Activated naive CD4-positive, alpha-beta T cell treated with anti-CD3 and anti-CD28 coated beads, Interleukin-2, amount 50 U/mL, for 72 hours (primary cell): ENCODE measurements at regions not wholly inside any gene's neighbourhood (a gene's known extent, or its start where the extent isn't known, plus 50 kb on each side); places are given as distances from the start of the nearest gene placed in this dataset.
A peak's percentile ranks its signal among the peaks of the same experiment; 100 is the strongest.

Experiments used
- ATAC-seq, 2 donors: fragments of 150-1000 bp; cut with Tn5 transposase; 2 replicates each; pipeline ENCODE4 v1.10.0; 2021; ENCODE audit warnings: mild to moderate bottlenecking in 2 of 2, moderate library complexity in 2 of 2
- DNase-seq, 2 donors: peaks; one replicate each; pipeline ENCODE4 v3.0.0; 2021 to 2022; ENCODE audit warnings: low spot score in 2 of 2
- H3K27ac Mint-ChIP-seq, 2 donors: one replicate each; pipeline ENCODE4 v1.8.0; 2022; ENCODE audit warnings: mild to moderate bottlenecking in 2 of 2, mixed read lengths in 2 of 2
- H3K36me3 Mint-ChIP-seq, 2 donors: one replicate each; pipeline ENCODE4 v1.8.0; 2022; ENCODE audit warnings: mixed read lengths in 2 of 2
- H3K9me3 Mint-ChIP-seq, 2 donors: one replicate each; pipeline ENCODE4 v1.8.0; 2022; ENCODE audit warnings: mixed read lengths in 2 of 2

DNA sequence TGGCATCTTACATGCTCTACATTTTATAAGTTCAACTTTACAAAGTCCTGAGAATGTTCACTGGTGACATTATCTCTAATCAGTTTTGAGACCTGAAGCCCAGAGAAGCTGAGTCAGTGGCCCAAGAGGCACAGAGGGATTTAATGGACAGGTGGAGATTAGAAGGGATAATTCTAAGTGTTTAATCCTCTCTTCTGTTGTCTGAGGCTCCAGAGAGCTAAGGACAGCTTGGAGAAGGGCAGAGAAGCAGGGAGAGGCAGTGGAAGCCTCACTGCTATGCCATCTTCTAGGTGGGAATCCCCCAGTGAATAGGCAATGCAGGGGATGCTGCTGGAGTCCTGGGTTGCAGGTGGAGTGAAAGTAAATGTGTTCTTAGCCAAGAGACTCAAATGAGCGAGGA lies 369.4 kb upstream of the SLCO3A1 start:
- H3K36me3 Mint-ChIP-seq: peaks cover 0 to 11% of the 10 kb centered on the region in 2 donors
- peaks cover 7 to 8% of the 10 kb centered on the region in 2 donors for H3K9me3 Mint-ChIP-seq
- no peak for DNase-seq
- peak overlapping the region in 1 of 2 donors; percentile 45 for H3K27ac Mint-ChIP-seq
- ATAC-seq: no peak

GRCh38 chr15:91488452-91488851 lies 365.1 kb upstream of the SLCO3A1 start:
- no peak for DNase-seq
- H3K9me3 Mint-ChIP-seq: peaks cover 7 to 8% of the 10 kb centered on the region in 2 donors

DNA sequence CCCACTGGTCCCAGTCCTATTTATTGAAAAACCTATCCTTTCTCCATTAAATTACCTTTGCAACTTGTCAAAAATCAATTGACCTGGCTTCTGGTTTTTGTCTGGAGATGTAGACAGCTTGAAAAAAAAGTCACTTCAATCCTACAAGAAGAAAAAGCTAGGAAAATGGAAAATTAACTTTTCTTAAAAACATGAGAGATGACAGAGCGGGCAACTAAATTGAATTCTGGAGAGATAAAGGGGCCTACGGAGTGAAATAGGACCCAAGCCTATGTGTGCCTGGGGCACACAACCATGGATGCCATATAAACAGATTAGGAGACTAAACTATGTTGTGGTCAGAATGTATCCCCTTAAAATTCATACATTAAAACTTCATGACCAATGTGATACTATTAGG lies 363.3 kb upstream of the SLCO3A1 start:
- DNase-seq (no peak), ATAC-seq (no peak)
- no peak overlapping the region for H3K27ac Mint-ChIP-seq

More at GRCh38 chr15:91488452-91488851, 365.1 kb upstream of the SLCO3A1 start:
- no peak overlapping the region for H3K27ac Mint-ChIP-seq
- peaks cover 0 to 11% of the 10 kb centered on the region in 2 donors for H3K36me3 Mint-ChIP-seq
- ATAC-seq: no peak

GRCh38 chr15:91491101-91491950 lies 362.2 kb upstream of the SLCO3A1 start:
- peaks cover 0 to 6% of the 10 kb centered on the region in 2 donors for H3K36me3 Mint-ChIP-seq
- H3K27ac Mint-ChIP-seq: no peak overlapping the region
- DNase-seq (no peak), ATAC-seq (no peak)
- H3K9me3 Mint-ChIP-seq: peaks cover 0 to 7% of the 10 kb centered on the region in 2 donors

More for the DNA sequence above, 363.3 kb upstream of the SLCO3A1 start:
- Mint-ChIP-seq H3K36me3 (peaks cover 0 to 6% of the 10 kb centered on the region in 2 donors), H3K9me3 (peaks cover 2 to 7% of the 10 kb centered on the region in 2 donors)

GRCh38 chr15:91496754-91497691 lies 356.5 kb upstream of the SLCO3A1 start:
- DNase-seq (no peak), ATAC-seq (no peak)
- Mint-ChIP-seq H3K36me3 (no peaks in the 10 kb centered on the region), H3K9me3 (no peaks in the 10 kb centered on the region), H3K27ac (no peak overlapping the region)

DNA sequence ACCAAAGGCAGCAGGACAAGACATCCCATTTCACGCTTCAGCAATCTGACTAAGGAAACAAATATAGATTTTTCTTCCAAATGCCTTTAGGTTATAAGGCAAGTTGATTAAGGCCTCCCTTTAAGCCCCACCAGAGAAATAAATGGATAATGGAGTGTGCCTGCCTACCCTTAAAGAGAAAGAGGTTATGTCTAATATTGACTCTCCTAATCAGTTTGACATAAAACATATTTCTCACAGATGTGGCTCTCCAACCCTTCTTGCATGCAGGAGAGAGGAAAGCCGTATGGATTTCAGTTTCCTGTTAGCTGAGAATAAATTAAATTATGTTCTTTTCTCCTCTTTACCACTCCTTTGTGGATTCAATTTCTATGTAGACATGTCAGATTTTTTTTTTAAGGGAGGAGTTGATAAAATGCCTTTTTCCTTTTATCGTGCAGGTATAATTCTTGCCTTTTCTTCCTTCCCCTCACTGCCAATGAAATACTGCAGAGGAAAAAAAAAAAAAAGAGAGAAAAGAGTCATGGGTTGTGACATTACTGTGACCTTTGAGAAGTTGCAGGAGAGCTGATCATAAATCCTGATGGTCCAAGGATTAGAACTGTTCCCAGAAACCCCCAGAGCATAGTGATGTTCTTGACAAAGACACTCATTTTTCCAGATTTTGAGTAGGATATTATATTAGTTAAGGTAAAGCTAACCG lies 355.3 kb upstream of the SLCO3A1 start:
- no peak for DNase-seq
- no peak overlapping the region for H3K27ac Mint-ChIP-seq
- H3K36me3 Mint-ChIP-seq: no peaks in the 10 kb centered on the region
- no peaks in the 10 kb centered on the region for H3K9me3 Mint-ChIP-seq
- no peak for ATAC-seq

DNA sequence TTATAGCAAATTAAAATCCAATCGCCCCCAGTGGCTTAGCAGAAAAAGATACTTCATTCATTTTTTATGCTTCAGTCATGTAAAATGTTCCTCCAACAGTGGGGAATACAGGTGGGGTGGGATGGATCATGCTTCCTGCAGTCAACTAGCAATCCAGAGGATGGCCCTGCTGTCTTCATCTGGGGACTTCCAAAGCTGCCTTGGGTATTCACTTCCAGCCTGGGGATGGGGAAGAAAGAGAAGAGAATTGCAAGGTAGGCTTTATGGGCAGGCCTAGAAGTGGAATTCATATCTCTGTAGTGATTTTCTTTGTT lies 354.8 kb upstream of the SLCO3A1 start:
- ATAC-seq (no peak), DNase-seq (no peak)
- Mint-ChIP-seq H3K36me3 (no peaks in the 10 kb centered on the region), H3K9me3 (no peaks in the 10 kb centered on the region), H3K27ac (no peak overlapping the region)

GRCh38 chr15:91499774-91500383 lies 353.6 kb upstream of the SLCO3A1 start:
- ATAC-seq: no peak
- Mint-ChIP-seq H3K36me3 (no peaks in the 10 kb centered on the region), H3K9me3 (no peaks in the 10 kb centered on the region)

DNA sequence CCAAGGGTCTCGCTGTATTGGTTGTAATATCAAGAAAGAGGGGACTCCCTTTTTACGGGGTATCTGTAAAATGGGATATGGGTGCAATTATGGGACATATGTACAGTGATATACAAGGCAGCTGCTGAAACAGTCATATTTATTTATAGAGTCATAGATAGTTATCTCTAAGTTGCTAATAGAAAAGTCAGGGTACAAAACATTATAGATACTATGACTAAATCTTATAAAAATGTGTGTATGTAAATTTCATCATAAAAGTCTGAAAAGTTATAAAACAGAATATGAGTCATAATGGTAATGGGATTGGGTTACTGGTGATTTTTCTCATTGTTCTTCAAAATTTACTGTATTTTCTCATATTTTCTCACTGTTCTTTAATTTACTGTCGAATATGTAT lies 344.9 kb upstream of the SLCO3A1 start:
- Mint-ChIP-seq H3K27ac (no peak overlapping the region), H3K36me3 (no peaks in the 10 kb centered on the region), H3K9me3 (no peaks in the 10 kb centered on the region)
- ATAC-seq (no peak), DNase-seq (no peak)

More at GRCh38 chr15:91499774-91500383, 353.6 kb upstream of the SLCO3A1 start:
- H3K27ac Mint-ChIP-seq: no peak overlapping the region
- DNase-seq: no peak

GRCh38 chr15:91514147-91514546 lies 339.4 kb upstream of the SLCO3A1 start:
- no peaks in the 10 kb centered on the region for H3K36me3 Mint-ChIP-seq
- no peak for ATAC-seq
- no peak for DNase-seq
- no peak overlapping the region for H3K27ac Mint-ChIP-seq
- peaks cover 0 to 4% of the 10 kb centered on the region in 2 donors for H3K9me3 Mint-ChIP-seq

- ATAC-seq (no peak), DNase-seq (no peak)
- Mint-ChIP-seq H3K27ac (no peak overlapping the region), H3K36me3 (no peaks in the 10 kb centered on the region), H3K9me3 (peaks cover 0 to 4% of the 10 kb centered on the region in 2 donors)
Observed at GRCh38 chr15:91515188-91515754, 338.2 kb upstream of the SLCO3A1 start.

- ATAC-seq (no peak), DNase-seq (no peak)
- Mint-ChIP-seq H3K27ac (no peak overlapping the region), H3K9me3 (peaks cover 0 to 4% of the 10 kb centered on the region in 2 donors), H3K36me3 (no peaks in the 10 kb centered on the region)
Observed at GRCh38 chr15:91516866-91517265, 336.6 kb upstream of the SLCO3A1 start.

GRCh38 chr15:91517491-91518200 lies 335.9 kb upstream of the SLCO3A1 start:
- no peak for ATAC-seq
- Mint-ChIP-seq H3K27ac (no peak overlapping the region), H3K36me3 (no peaks in the 10 kb centered on the region), H3K9me3 (peaks cover 0 to 4% of the 10 kb centered on the region in 2 donors)
- DNase-seq: no peak

- no peaks in the 10 kb centered on the region for H3K9me3 Mint-ChIP-seq
- no peak overlapping the region for H3K27ac Mint-ChIP-seq
- H3K36me3 Mint-ChIP-seq: no peaks in the 10 kb centered on the region
- no peak for DNase-seq
- ATAC-seq: peak in 1 of 2 donors; percentile 48
Observed at GRCh38 chr15:91520850-91521249, 332.7 kb upstream of the SLCO3A1 start.

DNA sequence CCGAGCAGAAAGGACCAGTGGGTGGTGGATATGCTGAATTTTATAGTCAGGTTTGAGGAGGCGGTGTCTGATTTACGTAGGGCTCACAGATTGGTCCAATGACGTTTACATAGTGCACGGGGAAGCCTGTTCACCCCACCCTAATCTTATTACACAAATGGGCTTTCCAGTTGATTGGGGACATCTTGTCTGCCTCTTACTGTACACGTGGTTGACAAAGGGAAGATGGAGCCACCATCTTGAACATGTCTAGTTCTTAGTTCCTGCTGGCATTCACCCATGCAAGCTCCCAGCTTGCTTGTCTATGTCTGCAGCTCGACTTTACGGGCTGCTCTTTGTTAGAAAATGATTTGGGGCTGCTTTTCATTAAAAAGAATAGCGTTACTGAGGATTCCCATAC lies 332.0 kb upstream of the SLCO3A1 start:
- H3K27ac Mint-ChIP-seq: no peak overlapping the region
- no peaks in the 10 kb centered on the region for H3K9me3 Mint-ChIP-seq
- no peaks in the 10 kb centered on the region for H3K36me3 Mint-ChIP-seq
- ATAC-seq: no peak
- no peak for DNase-seq
